NCI-H748 (cell line): ENCODE measurements at regions not wholly inside any gene's neighbourhood (a gene's known extent, or its start where the extent isn't known, plus 50 kb on each side); places are given as distances from the start of the nearest gene placed in this dataset.

Experiments used
- DNase-seq: peaks from one replicate; lab custom pipeline; 2025; ENCODE audit not compliant: unreplicated experiment; lab: John Stamatoyannopoulos, UW

DNA sequence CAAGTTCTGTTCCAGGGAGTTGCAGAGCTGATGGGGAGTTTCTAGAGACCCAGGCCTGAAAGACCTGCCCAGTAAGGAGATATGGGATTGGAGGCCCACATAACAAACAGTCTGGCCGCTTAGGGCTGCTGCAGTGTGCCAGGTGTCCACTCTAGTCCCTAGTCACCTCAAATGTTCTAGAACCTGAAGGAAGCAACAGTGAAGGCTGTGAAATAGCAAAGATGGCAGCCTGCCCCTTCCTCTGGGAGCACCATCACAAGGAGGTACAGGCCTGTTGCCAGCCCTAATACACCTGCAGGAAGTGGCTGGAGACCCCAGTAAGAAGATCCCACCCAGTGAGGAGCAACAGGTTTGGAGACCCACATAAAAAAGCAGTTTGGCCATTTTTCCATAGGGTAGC, 783.8 kb upstream of the EDIL3 start:
- DNase-seq = no peak

DNA sequence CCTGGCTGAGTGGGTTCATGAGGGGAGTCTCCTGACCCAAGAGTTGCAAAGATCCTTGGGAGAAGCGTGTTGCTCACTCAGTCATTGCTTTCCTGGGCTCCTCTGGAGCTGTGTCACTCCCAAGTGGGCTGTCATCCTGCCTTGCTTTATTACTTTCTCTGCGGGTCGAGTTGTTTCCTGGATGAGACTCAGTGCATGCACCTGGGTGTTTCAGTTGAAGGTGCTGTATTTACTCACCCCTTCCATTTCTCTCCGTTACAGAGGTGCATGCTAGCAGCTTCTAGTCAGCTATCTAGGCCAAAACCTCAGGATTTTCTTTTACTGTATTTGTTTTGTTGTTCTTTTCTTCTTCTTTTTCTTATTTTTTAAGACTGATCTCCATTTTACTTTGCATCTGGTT, 785.5 kb upstream of the EDIL3 start:
- DNase-seq = no peak

DNA sequence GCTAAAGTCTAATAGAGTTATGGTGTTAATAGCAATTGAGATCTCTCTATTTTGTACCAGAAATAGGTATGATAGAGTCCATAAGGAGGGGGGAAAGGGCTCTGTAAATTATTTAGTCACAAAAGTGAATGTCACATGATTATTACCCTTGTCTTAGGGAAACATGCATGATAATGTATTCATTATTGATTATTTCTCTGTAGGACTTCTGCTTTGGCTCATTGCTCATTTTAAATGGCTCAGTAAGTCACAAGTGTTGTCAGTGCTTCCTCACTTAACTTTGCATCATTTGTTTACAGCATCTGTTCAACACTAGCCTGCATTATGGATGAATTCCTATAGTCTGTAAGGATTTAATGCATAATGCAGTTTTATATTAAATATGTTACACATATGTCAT, 788.8 kb upstream of the EDIL3 start:
- no peak for DNase-seq

DNA sequence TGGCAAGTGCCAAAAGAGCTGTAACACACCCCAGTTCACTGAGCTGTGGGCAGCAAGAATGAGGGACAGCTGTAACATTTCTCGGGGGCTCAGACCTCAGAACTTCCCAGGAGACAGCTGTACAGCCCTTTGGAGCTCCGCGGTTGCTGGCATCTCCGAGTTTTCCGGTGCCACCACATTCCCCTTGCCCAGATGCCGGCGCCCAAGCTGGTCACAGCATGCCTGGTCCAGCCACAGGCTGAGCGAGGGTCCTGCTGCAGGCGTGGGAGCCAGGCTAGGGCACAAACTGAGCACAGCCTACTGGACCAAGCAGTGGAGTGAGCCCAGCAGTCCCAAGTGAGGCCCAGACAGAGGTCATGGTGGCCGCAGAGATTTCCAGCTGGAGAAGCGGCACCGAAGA, 797.7 kb upstream of the EDIL3 start:
- DNase-seq = no peak

DNA sequence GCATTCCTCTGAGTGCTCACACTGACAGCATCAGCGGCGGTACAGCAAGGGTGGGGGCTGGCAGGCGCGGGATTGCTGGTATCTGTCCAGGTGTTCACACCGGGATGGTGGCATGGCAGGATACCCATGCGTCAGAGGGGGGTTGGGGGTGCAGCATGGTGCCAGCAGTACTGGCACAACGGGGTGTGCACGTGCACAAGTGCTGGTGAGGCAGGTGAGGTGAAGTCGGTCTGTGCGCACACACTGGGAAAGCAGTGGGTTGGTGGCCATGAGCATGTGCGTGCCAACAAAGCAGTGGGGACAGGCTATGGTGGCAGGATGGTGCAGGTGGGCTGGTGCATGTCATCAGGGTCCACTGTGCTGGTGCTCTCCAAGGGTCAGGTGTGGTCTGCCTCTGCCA, 819.6 kb upstream of the EDIL3 start:
- DNase-seq = no peak

DNA sequence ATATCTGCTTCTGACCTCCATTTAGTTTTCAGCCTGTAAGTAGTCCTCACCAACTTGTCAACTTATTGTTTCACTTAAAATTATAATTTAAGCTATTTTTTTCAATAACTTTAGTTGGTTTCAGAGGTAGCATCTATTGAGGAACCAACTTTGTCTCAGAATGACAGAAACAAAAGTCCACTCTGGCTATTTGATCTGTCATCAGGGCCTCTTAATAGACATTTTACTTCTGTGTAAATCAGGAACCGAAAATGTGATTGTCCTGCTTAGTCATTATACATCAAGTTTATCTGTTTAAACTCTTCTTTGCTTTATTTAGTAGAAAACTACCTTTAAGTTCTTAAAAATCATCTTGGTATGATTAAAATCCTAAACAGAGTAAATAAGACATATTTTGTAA, 820.8 kb upstream of the EDIL3 start:
- DNase-seq = no peak

DNA sequence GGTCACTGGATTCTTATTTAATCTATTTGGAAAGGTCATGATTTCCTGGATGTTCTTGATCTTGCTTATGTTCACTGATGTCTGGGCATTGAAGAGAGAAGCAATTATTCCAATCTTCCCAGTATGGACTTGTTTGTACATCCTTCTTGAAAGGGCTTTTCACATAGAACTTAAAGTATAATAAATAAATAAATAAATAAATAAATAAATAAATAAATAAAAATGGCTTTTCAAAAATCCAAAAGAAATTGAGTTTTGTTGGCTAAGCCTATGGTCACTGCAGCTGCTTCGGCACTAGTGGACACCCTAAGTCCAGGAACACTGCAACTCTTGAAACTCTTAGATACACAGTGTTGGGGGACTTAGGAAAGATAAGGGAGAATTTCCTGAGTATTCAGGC, 840.7 kb upstream of the EDIL3 start:
- DNase-seq = no peak

DNA sequence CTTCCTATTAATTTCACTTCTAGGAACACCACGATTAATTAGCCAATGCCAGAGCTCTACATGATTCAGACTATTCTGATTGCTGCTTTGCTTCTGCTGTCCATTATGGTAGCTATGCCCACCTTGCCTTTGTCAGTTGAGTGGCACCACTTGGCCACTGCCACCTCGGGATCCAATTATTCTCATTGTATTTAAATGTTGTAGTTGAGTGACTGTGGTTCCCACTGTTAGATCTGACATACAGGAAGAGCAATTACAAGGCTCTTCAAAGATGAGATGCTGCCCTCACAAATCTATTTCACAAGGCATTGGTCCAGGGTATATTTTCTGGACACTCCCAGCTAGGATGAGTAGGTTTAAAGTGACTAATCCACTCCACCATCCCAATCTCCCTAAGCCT, 864.5 kb upstream of the EDIL3 start:
- no peak for DNase-seq

DNA sequence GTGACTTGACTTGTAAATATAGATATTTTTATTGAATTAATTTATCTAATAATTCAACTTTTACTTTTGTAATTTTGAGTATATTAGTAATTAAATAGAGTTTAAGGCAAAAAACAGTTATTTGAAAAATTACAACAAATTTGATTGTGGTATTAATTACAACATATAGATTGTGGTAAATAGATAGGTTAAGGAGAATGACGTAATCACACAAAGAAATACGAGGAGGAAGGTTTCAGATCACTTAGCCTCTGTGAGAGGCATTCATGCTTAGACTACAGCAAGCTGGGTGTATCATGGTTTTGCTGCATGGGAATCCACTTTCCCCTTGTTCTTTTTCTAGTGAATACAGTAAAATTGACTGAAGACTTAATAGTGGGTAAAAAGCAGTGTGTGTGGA, 878.4 kb upstream of the EDIL3 start:
- no peak for DNase-seq

DNA sequence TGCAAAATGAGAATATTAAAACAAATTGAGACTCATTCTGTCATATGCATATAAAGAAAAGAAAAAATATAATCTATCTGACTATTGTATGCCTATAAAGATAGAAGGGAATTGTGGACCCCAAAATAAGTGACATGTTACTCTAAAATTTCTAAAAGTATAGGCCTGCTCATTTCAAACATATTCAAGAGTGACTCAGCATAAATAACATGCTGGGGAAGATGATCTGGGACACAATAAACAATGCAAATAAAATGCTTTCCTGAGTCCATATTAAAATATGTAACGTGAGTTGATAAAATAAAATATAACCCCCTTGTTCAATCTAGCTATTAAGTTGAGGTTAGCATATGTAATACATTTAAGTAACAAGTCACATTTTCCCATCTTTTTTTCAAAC, 882.0 kb upstream of the EDIL3 start:
- DNase-seq = no peak

DNA sequence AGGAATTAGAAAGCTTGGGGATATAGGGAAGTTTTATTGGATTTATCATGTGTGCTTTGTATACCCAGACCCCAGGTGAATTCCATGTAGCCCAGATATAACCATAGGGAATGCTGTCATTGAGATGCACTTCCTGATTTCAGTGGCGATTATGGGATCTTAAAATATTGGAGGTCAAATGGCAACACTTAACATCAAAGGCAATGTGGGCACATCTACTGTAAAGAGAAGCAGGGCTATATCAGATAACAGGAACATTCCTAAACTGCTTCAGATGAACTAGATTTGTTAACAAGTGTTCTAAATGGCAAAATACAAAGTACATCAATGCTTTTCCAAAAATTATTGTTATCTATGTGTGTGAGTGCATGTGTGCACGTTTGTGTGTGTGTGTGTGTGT, 883.5 kb upstream of the EDIL3 start:
- no peak for DNase-seq

DNA sequence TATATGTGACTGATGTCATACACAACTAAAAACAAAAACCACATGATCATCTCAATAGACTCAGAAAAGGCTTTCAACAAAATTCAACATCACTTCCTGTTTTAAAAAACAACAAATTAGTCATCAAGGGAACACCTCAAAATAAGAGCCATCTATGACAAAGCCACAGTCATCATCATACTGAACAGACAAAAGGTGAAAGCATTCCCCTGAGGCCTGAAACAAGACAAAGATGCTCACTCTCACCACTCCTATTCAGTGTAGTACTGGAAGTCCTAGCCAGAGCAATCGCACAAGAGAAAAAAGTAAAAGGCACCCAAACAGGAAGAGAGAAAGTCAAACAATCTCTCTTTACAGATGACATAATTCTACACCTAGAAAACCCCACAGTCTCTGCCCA, 893.5 kb upstream of the EDIL3 start:
- DNase-seq = no peak

DNA sequence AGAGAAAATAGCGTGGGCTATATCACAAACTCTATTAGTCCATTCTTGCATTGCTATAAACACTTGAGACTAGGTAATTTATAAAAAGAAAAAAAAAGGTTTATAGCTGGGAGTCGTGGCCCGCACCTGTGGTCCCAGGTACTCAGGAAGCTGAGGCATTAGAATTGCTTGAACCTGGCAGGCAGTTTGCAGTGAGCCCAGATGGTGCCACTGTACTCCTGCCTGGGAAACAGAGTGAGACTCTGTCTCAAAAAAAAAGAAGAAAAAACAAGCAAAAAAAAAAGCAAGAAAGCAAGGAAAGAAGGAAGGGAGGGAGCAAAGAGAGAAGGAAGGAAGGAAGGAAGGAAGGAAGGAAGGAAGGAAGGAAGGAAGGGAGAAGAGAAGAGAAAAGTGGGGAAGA, 904.2 kb upstream of the EDIL3 start:
- no peak for DNase-seq

DNA sequence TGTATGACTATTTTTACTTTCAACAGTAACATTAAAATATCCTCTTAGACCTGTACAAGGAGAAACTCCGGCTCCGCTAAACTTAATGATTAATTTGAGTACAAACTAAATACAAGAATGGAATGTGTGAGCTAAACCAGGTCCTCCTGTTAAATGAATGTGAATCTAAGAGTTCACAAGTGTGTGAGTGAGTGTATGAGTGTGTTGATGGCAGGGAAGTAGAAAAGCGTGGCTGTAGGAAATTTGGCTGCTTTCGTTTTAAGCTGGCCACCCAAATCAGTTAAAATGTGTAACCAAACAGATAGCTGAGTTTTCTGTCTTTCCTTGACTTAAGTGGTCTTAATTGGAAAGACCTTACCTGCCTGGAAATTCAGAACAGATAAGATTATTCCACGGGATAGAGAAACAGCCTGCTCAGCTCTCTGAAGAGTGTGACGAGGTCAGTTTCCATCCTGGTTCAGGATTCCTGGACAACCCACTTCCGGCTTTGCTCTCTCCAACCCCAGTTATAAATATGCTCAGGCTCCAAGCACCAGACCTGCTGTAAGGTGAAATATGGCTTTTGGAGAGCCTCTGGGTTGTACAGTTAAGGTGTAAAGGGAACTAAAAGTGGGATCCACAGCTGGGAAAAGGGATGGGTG, 908.6 kb upstream of the EDIL3 start:
- DNase-seq = peak; percentile 0

DNA sequence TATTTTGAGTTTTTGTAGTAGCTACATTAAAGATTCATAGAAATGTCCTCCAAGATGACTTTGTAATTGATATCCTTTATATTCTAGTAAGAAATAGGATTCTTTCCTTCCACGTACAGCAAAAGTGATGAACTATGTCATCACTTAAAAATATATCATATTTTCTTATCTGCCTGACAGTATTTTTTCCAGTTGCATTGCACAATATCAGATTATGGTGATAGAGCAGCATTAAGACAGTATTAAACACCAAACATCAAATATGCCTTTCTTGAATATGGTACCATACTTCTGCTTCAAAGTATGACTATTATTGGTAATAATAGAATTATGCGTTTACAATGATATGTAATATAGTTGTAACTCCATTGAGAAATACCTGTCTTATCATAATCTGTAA, 919.8 kb upstream of the EDIL3 start:
- no peak for DNase-seq

DNA sequence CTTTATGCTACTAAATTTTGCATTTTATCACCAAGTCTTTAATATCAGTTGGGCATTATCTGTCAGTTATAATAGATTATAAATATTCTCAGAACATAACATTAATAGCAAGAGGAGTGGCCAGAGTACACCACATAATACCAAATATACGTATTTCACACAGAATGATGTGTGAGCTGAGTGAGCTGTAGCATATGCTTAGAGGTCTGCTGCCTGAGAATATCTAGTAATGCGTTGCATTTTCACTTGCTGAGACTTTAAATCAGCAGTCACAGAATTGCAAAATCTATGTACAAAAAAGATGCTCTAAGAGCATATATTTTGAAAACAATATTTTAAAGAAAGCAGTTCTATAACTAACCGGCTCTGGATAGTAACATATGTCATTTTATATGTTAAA, 921.1 kb upstream of the EDIL3 start:
- DNase-seq = no peak

DNA sequence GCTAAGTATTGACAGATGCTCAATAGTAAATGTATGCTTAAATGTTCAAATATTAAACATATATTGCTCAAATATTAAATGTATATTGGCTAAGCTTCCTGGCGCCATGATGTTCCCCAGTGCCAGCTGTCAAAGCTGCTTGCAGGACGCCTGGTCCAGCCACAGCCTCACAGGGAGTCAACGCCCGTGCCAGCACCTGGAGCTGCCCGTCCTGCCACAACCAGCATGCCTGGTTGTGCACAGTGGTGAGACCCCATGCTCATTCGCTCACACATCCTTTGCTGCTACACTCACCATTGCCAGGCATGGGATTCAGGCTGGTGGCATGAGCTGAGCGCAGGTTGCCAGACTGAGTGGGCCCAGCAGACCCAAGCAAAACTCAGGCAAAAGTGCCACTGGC, 926.9 kb upstream of the EDIL3 start:
- DNase-seq = no peak

DNA sequence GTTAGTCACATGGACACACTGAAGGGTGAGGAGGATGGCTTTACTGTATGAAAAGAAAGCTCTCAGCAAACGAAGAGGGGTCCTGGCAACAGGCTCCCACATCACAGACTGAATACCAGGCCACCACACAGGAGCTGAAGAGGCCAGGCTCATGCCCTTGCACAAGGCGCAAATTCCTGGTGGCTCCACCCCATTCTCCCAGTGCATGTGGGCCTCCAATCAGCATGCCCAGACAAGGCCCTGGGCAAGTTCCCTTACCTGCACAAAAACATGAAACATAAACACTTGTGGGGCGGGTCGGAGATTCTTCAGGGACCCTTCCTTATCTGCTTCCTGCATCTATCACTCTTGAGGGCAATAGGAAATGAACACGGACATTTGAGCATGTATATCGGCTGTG, 935.8 kb upstream of the EDIL3 start:
- DNase-seq = no peak

DNA sequence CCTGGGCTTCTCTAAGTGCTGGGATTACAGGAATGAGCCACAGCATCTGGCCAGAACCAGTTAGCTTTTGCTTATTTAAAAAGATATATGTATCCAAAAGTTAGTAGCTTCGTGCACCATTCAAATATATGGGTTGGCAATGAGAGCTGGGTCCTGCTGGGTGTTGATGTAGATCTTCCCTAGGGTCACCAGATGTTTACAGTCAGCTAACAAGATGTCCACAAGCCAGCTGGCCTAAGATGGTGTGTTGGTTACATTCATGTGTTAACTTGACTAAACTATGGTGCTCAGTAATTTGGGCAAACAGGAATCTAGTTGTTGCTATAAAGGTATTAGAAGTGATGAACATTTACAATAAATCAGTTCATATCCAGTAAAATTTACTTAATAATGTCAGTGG, 948.6 kb upstream of the EDIL3 start:
- DNase-seq = no peak

DNA sequence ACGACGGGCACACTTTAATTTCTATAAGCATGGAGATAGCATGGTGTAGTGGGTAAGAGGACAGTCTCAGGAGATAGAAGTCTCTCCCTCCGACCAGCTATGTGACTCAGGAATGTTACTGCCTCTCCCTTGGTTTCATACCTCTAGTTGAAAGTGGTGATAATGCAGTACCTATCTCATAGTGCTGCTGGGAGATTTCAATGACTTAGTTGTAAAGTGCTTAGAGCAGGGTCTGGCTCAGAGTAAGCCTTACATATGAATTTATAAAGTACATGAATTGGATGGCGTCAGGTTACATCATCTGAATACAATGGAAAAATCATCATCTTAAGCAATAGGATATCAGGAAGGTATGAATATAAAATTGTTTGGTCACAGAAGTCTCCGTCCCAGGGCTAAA, 952.8 kb upstream of the EDIL3 start:
- DNase-seq = no peak

DNA sequence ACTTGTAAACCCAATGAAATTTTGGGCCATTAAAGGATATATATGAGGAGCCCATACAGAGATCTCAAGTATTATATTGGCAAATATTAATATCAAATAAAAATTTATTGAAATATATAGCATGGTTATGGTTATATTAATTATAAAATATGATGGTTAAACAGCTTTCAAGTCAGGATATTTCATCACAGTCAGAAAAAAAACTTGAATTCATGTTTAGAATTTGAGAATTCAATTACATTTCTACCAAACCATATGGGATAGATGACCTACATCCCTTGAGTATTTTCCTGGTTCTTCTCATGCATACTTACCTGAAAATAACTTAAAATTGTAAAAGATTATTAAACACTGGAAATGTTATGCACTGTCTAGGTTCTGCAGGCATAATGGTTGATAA, 956.1 kb upstream of the EDIL3 start:
- DNase-seq = no peak

DNA sequence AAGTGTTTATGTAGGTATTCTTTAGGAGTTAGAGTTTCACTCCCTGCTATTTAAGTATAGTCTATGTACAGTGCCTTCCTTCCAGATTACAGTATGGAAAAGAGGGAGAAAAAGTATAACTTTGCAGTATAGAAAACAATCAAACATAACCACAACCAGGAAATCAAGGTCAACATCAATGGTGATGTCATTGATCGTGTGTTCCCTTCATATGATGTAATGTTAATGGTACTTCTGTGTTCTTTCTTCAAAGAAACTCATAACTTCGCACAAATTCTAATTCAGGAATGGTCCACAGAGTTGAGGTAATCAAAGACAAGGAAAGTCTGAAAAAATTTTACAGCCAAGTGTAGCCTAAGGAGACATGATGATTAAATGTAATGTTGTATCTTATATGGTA, 961.1 kb upstream of the EDIL3 start:
- no peak for DNase-seq

DNA sequence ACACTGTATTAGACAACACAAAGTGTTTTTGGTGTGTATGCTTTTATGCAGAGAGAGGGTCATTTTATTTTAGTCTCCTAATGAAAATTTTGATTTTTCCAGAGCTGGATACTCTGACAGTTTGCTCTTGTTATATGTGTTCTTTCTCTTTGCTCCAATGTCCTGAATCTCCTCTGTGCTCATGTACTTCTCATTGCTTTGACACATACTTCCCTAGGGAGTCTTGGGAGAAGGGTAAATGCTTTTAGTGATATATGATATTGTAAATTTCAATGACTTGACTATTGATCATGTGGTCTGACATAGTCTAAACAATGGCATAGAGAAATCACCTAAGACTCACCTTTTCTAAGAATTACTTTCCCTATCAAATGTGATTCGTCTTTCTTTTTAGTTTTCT, 972.6 kb upstream of the EDIL3 start:
- DNase-seq = no peak

DNA sequence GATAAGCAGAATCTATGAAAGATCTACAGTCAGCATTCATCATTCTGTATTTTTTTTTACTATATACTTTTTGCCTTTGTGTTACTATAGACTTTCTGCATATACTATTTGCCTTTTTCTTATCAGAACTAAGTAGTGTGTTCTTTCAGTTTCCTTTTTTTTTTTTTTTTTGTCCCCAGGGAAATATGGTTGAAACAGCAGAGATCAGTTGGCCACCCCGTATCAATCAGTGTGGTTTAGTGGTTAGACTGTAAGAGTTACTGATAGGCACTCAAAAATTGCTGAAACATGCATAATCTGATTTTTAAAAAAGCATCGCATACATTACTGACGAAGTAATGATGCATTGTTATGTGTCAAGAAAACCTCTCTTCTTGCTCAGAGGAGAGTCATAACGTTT, 990.8 kb upstream of the EDIL3 start:
- no peak for DNase-seq
